Heart left ventricle (tissue), 16 donors: ENCODE measurements at regions not wholly inside any gene's neighbourhood (a gene's known extent, or its start where the extent isn't known, plus 50 kb on each side); places are given as distances from the start of the nearest gene placed in this dataset.

ENCODE experiments used
- ATAC-seq, 4 donors: fragments of 200-7000 bp; cut with Tn5 transposase; one replicate each; pipeline ENCODE4 v1.9.1; 2020 to 2022; ENCODE audit warnings: moderate library complexity in 4 of 4, mild to moderate bottlenecking in 3 of 4, moderate number of reproducible peaks in 1 of 4
- DNase-seq, 5 donors: peaks; one replicate each; pipeline ENCODE4 v3.0.0-alpha.2; 2020
- H3K27ac ChIP-seq, 12 donors: fragments of 200-600 bp; sonication (generic) in 4 of 12; one replicate each; pipeline versions ENCODE4 v1.5.0 to v1.8.0; 2016 to 2022; ENCODE audit warnings: mild to moderate bottlenecking in 2 of 12
- H3K27me3 ChIP-seq, 9 donors: fragments of 200-600 bp; sonication (generic) in 2 of 9; one replicate each; pipeline versions ENCODE4 v1.5.1 to v1.8.0; 2016 to 2022; ENCODE audit warnings: mild to moderate bottlenecking in 3 of 9
- H3K36me3 ChIP-seq, 9 donors: fragments of 200-600 bp; sonication (generic) in 2 of 9; one replicate each; pipeline versions ENCODE4 v1.5.0 to v1.8.0; 2018 to 2022; ENCODE audit warnings: mild to moderate bottlenecking in 2 of 9
- H3K4me1 ChIP-seq, 12 donors: fragments of 200-600 bp; sonication (generic) in 4 of 12; one replicate each; pipeline versions ENCODE4 v1.5.0 to v1.8.0; 2016 to 2022; ENCODE audit warnings: mild to moderate bottlenecking in 3 of 12
- H3K4me3 ChIP-seq, 12 donors: fragments of 200-600 bp; sonication (generic) in 4 of 12; one replicate each; pipeline versions ENCODE4 v1.5.0 to v1.8.0; 2017 to 2022; ENCODE audit warnings: mild to moderate bottlenecking in 9 of 12, moderate library complexity in 4 of 12
- H3K9me3 ChIP-seq, 12 donors: fragments of 200-600 bp; sonication (generic) in 4 of 12; one replicate each; pipeline versions ENCODE4 v1.5.0 to v1.8.0; 2016 to 2022; ENCODE audit warnings: mild to moderate bottlenecking in 1 of 12
- POLR2A ChIP-seq, 2 donors: fragments of 450-650 bp; IDR thresholded peaks; one replicate each; pipeline ENCODE4 v1.6.1; 2017; ENCODE audit warnings: antibody characterized with exemption in 2 of 2, mild to moderate bottlenecking in 2 of 2, moderate library complexity in 2 of 2
- WGBS, 4 donors: extraction: QIAGEN DNeasy Blood & Tissue Kit in 2 of 4; methylation state at CpG; one replicate each; pipeline versions ENCODE4 v1.1.5 to v1.1.7; 2013 to 2018; 5-methylcytosine and 5-hydroxymethylcytosine counted together
- intact Hi-C, 10 donors: fragments of 100-400 bp; cut with DNase I; formaldehyde crosslinking; loops; one replicate each; pipeline versions ENCODE4 v1.11.1 to v1.14.2; 2022
- microRNA-seq, 4 donors: library from miRNA; unstranded; fragments of <30 nt; microRNA quantifications; one replicate each; pipeline versions ENCODE4 to v1.2.0, GENCODE V29; 2017 to 2020
- TF ChIP-seq, protein P1 (sequence below), 12 donors: fragments of 200-600 bp; sonication (generic) in 4 of 12; IDR thresholded peaks; one replicate each; pipeline versions ENCODE4 v1.5.0 to v1.8.0; 2018 to 2022; ENCODE audit warnings: antibody characterized with exemption in 12 of 12, mild to moderate bottlenecking in 5 of 12
- donor health status: ischemic (EF 13 %, LVEDD 7.1; RV severe dilation, severe dysfunction).
- donor health status: healthy with polysubstance abuse.
- donor health status: DM: no; HTN: yes; CAD: no.
- donor health status: DM: no; HTN: no; CAD: no.
- donor health status: ischemic (EF 25% LVEDD 6.9; RV normal size, moderate dysfunction).
- donor health status: ischemic (EF 25% LVEDD 5.7; RV mildly dilated, moderate dysfunction).
- donor health status: healthy.
- donor health status: DM: yes; HTN: yes; CAD: no.
- donor health status: ischemic (EF 35%, LVEDD 5.7; RV mildly dilated, moderate dysfunction).
- donor health status: nonischemic (EF 11% LVEDD 7.7; RV severe dilation, severe dysfunction).
- donor health status: DM: yes; HTN: yes; CAD: no.
- donor health status: PGD.
- donor health status: ischemic (EF 29% LVEDD 5.4; RV normal size, mild dysfunction).
- donor health status: nonischemic (EF 23%, LVEDD 6.1; RV moderate dilation, normal function).

DNA sequence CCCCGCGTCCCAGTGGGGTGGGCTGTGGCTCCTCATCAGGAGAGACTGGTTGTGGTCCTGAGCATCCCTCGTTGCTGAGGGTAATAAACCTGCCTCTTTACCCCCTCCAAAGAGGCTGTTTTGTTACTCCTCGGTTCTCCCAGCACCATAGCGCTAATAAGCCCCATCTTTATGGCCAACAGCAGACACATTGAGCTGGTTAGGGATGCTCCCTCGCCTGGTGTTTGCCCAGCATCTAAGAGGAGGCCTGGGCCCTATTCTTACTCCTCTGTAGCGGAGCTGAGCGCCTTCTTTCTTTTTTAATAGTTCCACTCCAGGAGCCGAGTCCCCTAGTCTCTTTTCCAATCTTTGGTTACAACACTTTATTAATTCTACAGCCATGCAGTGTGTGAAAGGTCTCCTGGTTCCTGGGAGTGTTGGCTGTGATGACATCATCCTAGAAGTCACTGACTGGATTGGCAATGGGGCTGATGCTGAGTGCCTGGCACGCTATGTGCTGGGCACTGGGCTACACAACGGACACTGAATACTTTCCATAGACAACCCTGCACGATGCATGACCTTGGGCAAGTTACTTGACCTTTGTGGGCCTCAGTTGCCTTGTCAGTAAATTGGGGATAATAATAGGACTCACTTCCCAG is 50.6 kb upstream of the CCDC167 start:
- TF ChIP-seq POLR2A (IDR thresholded peaks at IDR 0.05): no peak
- TF ChIP-seq, protein P1, sequence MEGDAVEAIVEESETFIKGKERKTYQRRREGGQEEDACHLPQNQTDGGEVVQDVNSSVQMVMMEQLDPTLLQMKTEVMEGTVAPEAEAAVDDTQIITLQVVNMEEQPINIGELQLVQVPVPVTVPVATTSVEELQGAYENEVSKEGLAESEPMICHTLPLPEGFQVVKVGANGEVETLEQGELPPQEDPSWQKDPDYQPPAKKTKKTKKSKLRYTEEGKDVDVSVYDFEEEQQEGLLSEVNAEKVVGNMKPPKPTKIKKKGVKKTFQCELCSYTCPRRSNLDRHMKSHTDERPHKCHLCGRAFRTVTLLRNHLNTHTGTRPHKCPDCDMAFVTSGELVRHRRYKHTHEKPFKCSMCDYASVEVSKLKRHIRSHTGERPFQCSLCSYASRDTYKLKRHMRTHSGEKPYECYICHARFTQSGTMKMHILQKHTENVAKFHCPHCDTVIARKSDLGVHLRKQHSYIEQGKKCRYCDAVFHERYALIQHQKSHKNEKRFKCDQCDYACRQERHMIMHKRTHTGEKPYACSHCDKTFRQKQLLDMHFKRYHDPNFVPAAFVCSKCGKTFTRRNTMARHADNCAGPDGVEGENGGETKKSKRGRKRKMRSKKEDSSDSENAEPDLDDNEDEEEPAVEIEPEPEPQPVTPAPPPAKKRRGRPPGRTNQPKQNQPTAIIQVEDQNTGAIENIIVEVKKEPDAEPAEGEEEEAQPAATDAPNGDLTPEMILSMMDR (IDR thresholded peaks at IDR 0.05): no peak
- Histone ChIP-seq H3K4me1 (peaks cover 0 to 13% (median 2%) of the 10 kb centered on the region in 12 donors), H3K9me3 (no peaks in the 10 kb centered on the region), H3K4me3 (no peak overlapping the region), H3K36me3 (no peaks in the 10 kb centered on the region), H3K27ac (no peak overlapping the region), H3K27me3 (peaks cover 0 to 10% (median 0%) of the 10 kb centered on the region in 9 donors)
- intact Hi-C loops: loop anchor here in 1 of 10 donors (10.0 kb wide), 1 partner anchor 134 kb away; no protein-coding TSS in a partner anchor
- DNase-seq (no peak), ATAC-seq (peak in 1 of 4 donors; percentile 16)
- WGBS, 4 donors: 82 to 89% (median 88%) methylated on average over 12 of the region's 12 CpGs

DNA sequence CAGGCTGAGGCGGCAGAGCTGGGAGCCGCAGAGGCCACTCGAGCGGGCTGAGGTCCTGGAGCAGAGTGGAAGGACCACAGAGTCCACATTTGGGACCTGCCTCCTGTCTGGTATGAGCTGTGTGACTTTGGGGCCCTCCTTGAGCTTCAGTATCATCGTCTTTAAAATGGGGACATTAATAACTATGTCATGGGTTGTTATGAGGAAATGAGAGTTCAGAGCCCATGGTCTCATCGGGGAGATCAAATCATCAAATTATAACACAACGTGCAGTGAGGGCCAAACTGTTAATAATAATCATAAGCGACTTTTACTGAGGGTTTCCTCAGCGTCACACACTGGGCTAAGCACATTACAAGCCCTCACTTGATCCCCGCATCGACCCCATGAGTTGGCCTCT is 49.9 kb upstream of the CCDC167 start:
- intact Hi-C loops: no loop called here
- Histone ChIP-seq H3K4me1 (peaks cover 0 to 13% (median 2%) of the 10 kb centered on the region in 12 donors), H3K9me3 (no peaks in the 10 kb centered on the region), H3K27ac (no peak overlapping the region), H3K4me3 (no peak overlapping the region), H3K36me3 (no peaks in the 10 kb centered on the region), H3K27me3 (peaks cover 0 to 7% (median 0%) of the 10 kb centered on the region in 9 donors)
- TF ChIP-seq, protein P1 (IDR thresholded peaks at IDR 0.05): no peak
- TF ChIP-seq POLR2A (IDR thresholded peaks at IDR 0.05): no peak
- no peak for DNase-seq
- WGBS, 4 donors: 90 to 94% (median 91%) methylated on average over 11 of the region's 11 CpGs
- ATAC-seq: no peak

Small RNA genes lying in the stretch of these regions (microRNA-seq; reads per million reads assigned to microRNA genes)
- 0 reads per million in 4 donors for gene MIR4462
